DMS114 treated with DMSO at 0.1 percent for 48 hours (cell line): ENCODE measurements at regions not wholly inside any gene's neighbourhood (a gene's known extent, or its start where the extent isn't known, plus 50 kb on each side); places are given as distances from the start of the nearest gene placed in this dataset.
"Not testable (repeated sequence)": the region's sequence is repeated elsewhere in the genome, so short reads cannot be mapped to it uniquely, and the experiment has no call there.

ENCODE experiments used
- DNase-seq: peaks from one replicate; lab custom pipeline; 2025; ENCODE audit not compliant: unreplicated experiment; lab: John Stamatoyannopoulos, UW

DNA sequence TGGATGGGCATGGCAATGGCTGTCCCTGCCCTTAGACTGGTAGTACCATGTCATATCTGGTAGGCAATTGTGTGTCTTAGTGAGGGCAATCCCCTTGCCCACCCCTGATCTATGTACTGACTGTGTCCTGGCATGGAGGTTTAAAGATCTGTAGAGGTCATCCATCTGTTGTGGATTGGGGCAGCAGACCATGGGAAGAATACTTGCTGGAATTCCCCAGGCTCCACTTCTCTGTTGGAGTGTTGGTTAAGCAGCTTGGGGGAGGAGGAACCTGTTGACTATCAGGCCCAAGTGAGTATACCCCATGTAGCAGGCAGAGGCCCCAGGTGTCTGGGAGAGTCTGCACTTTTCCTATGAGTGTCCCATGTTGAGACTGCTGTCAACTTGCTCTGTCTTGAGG lies 246.7 kb upstream of the DIPK2B start:
- DNase-seq, result no peak

- DNase-seq, result no peak
These were observed 245.2 kb upstream of the DIPK2B start for GRCh38 chrX:45445745-45446412.

GRCh38 chrX:45437186-45437585 lies 236.5 kb upstream of the DIPK2B start:
- DNase-seq, result no peak

DNA sequence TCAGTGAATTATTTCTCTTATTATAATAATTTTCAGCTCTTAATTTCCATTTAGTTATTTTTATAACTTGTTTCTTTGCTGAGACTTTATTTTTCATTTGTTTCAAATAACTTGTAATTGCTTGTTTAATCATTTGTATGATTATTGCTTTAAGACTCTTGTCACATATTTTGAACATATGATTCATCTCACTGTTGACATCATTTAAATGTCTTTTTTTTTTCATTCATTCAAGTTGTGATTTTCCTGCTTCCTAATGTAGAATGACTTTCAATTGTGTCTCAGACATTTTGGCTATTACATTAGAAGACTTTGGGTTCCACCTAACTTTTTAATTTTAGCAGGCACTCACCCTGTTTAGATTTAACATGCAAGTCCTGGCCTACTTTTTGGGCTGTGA lies 234.8 kb upstream of the DIPK2B start:
- DNase-seq, result no peak

DNA sequence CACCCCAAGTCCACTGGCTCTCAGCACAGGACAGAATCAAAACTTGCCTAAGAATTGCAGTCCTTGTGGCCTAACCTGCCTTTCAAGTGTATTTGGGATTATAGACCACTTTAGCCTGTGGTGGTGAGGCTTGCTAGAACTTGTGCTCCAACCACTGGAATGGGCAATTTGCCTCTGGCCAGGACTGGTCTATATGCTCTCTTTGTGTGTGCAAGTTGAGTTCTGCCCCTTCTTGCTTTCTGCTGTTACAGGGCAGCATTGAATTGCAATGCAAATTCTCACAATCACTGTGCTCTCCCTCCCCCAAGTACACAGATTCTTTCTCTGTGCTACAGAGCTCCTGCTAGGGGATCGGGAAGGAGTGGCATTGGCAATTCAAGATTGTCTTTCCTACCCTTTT lies 233.6 kb upstream of the DIPK2B start:
- no peak for DNase-seq

- no peak for DNase-seq
These were observed 228.2 kb upstream of the DIPK2B start for GRCh38 chrX:45428831-45429230.

DNA sequence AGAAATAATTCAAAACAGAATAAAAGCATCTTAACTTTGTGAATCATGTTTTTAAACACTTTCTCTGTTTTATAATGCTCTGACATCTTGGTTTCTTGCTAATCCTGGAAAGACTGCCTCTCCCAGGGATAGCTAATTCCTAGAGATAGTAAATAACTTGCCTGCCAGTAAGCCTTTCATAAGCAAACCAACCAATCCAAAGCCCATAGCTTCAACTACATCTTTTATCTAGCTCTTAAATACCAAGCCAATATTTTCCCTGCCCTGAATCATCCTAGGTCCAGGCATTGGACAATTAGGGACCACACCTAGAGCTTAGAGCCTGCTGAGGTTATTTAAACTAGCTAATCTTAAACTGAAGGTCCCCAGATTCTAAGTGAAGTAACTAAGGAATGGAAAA lies 223.7 kb upstream of the DIPK2B start:
- no peak for DNase-seq

- DNase-seq, result no peak
These were observed 221.7 kb upstream of the DIPK2B start for GRCh38 chrX:45422216-45422925.

- no peak for DNase-seq
These were observed 221.1 kb upstream of the DIPK2B start for GRCh38 chrX:45421806-45422205.

- DNase-seq, result no peak
These were observed 203.5 kb upstream of the DIPK2B start for GRCh38 chrX:45404206-45404605.

- DNase-seq, result no peak
These were observed 201.2 kb upstream of the DIPK2B start for GRCh38 chrX:45401923-45402322.

- DNase-seq, result not testable (repeated sequence)
These were observed 200.5 kb upstream of the DIPK2B start for GRCh38 chrX:45400951-45401725.

- DNase-seq, result no peak
These were observed 199.5 kb upstream of the DIPK2B start for GRCh38 chrX:45400027-45400779.

DNA sequence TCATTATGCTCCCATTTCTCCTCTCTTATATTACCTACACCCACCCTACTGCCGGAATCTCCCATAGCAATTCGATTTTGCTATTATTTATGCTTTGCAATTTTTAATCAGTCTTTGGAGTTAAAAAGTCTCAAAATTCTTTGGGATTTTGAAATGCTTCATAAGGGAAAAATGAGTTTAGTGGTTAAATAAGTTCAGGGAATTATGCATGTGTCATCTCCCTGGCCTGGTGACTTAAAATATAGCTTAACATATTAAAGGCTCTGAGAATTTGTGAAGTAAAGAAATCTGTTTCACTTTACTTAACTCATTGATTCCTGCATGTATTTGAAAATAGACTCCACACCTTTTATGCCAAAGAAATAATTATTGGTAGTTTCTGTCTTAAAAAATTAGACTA lies 185.1 kb upstream of the DIPK2B start:
- DNase-seq, result no peak

DNA sequence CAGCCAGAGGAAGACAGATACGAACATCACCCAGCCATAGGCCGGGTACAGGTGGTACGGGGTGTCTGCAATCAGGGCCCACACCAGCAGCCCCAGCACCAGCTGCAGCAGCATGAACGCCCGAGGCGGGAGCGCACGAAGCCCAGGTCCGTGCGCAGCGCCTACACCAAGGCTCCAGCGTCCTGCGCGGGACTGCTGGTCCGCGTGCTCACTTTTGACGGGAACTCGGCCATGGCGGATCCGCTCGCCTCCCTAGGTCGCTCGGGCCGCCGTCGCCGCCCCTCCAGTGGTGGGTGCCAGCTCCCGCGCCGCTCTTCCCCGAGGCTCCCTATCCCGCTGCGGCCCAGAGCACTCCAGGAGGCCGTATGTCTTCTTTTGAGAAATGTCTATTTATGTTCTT lies 181.2 kb upstream of the DIPK2B start:
- DNase-seq, result no peak

DNA sequence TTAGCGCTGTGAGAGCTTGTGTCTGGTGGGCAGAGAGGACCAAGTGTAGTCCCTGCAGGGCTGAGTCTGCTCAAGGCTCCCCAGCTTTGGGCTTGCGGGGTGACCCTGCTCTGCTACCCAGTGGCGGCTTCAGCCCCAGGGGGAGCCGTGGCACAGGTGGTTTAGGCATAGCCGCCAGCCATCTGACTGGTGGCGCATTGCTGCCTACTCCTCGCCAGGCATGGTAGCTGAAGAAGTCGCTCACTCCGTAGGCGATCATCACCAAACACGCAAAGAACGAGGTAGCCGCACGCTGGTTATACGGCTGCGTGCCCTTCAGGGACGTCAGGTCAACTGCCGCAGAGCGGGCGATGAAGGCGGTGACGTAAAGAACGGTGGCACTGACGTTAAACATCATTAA lies 180.7 kb upstream of the DIPK2B start:
- DNase-seq, result no peak

- DNase-seq, result no peak
These were observed 178.6 kb upstream of the DIPK2B start for GRCh38 chrX:45379236-45379635.

DNA sequence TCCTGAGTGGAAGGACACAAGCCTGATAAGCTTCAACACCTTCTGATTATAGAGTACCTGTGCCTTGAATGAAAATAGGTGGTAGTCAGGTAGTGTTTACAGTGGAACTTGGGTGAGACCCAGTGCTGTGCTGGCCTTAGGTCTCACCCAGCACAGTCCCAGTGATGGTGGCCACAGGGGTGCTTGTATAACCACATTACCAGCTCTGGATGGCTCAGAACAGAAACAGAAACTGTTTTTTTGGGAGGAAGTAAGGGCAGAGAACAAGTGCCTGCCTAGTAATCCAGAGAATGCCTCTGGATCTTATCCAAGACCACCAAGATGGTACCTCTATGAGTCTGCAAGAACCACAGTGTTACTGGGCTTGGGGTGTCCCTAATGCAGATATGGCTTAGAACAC lies 171.5 kb upstream of the DIPK2B start:
- DNase-seq, result no peak

- DNase-seq, result no peak
These were observed 168.0 kb upstream of the DIPK2B start for GRCh38 chrX:45368705-45369104.

- DNase-seq, result no peak
These were observed 162.9 kb upstream of the DIPK2B start for GRCh38 chrX:45363596-45363995.

DNA sequence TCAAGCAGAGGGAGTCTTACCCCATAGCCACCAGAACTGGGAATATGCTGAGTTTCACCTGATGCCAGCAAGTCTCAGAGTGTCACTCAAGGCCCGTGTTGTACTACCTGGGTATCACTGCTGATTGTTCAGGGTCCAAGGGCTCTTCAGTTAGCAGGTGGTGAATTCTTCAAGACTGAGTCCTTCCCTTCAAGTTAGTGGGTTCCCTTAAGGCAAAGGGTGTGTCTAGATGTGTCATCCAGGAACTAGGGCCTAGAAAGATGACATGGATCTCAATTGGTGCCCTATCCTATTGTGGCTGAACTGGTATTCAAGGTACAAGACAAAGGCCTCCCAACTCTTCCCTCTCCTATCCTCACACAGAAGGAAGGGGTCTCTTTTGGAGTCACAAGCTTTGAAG lies 159.9 kb upstream of the DIPK2B start:
- no peak for DNase-seq
